ENCODE measurements at regions not wholly inside any gene's neighbourhood (a gene's known extent, or its start where the extent isn't known, plus 50 kb on each side); places are given as distances from the start of the nearest gene placed in this dataset.
"Not testable (repeated sequence)": the region's sequence is repeated elsewhere in the genome, so short reads cannot be mapped to it uniquely, and the experiment has no call there.

DNA sequence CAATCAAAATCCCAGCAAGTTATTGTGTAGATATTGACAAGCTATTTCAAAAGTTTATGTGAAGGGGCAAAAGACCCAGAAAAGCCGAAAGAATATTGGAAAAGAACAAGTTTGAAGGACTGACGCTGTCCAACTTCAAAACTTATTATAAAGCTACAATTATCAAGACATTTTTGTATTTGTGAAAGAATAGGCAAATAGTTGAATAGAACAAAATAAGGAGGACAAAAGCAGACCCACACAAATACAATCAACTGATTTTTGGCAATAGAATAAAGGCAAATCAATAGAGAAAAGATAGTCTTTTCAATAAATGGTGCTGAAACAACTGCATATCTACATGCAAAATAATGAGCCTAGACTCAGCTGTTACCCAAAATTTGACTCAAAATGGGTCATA, 807.7 kb upstream of the CDH6 start:
- H3K4me1 ChIP-seq (ENCODE audit: insufficient read depth): no peaks in the 10 kb centered on the region
- TF ChIP-seq POLR2A (IDR thresholded peaks at IDR 0.05) (no peak), EP300 (IDR thresholded peaks at IDR 0.05) (no peak)
- TF ChIP-seq, protein P1, sequence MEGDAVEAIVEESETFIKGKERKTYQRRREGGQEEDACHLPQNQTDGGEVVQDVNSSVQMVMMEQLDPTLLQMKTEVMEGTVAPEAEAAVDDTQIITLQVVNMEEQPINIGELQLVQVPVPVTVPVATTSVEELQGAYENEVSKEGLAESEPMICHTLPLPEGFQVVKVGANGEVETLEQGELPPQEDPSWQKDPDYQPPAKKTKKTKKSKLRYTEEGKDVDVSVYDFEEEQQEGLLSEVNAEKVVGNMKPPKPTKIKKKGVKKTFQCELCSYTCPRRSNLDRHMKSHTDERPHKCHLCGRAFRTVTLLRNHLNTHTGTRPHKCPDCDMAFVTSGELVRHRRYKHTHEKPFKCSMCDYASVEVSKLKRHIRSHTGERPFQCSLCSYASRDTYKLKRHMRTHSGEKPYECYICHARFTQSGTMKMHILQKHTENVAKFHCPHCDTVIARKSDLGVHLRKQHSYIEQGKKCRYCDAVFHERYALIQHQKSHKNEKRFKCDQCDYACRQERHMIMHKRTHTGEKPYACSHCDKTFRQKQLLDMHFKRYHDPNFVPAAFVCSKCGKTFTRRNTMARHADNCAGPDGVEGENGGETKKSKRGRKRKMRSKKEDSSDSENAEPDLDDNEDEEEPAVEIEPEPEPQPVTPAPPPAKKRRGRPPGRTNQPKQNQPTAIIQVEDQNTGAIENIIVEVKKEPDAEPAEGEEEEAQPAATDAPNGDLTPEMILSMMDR (IDR thresholded peaks at IDR 0.05): no peak
- intact Hi-C loops (cut with DNase I): no loop called here
- H3K27ac ChIP-seq: no peak overlapping the region
- H3K9me3 ChIP-seq: no peaks in the 10 kb centered on the region
- H3K36me3 ChIP-seq: no peaks in the 10 kb centered on the region
- 84 to 91% (median 89%) methylated on average over 2 of the region's 2 CpGs for whole genome bisulfite sequencing, 3 donors
- no peaks in the 10 kb centered on the region for H3K27me3 ChIP-seq
- DNase-seq: no peak
- H3K4me3 ChIP-seq: no peak overlapping the region

DNA sequence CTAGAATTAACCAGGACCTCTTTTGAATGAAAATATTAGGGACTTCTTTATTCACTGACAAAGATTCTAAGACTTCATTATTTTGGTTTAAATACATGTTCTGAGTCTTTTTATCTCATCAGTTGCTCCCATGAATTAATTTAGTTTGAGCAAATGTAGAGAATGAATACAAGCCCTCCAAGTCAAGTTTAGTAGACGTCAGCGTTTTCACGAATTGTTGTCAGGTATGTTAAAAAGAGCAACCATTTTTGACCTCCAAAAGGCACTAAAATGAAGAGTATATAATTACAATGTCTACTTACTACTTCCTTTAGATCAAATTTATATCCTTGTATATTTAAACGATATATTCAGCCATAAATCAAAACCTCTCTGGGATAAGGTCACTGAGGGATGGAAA, 809.3 kb upstream of the CDH6 start:
- Histone ChIP-seq H3K4me1 (ENCODE audit: insufficient read depth) (no peaks in the 10 kb centered on the region), H3K27ac (no peak overlapping the region), H3K9me3 (no peaks in the 10 kb centered on the region), H3K27me3 (no peaks in the 10 kb centered on the region), H3K4me3 (no peak overlapping the region), H3K36me3 (no peaks in the 10 kb centered on the region)
- intact Hi-C loops (cut with DNase I): no loop called here
- no peak for DNase-seq
- 81 to 86% (median 83%) methylated on average over 4 of the region's 4 CpGs for WGBS, 3 donors
- TF ChIP-seq, protein P1 (IDR thresholded peaks at IDR 0.05): no peak
- no peak for TF ChIP-seq EP300 (IDR thresholded peaks at IDR 0.05)
- no peak for TF ChIP-seq POLR2A (IDR thresholded peaks at IDR 0.05)

DNA sequence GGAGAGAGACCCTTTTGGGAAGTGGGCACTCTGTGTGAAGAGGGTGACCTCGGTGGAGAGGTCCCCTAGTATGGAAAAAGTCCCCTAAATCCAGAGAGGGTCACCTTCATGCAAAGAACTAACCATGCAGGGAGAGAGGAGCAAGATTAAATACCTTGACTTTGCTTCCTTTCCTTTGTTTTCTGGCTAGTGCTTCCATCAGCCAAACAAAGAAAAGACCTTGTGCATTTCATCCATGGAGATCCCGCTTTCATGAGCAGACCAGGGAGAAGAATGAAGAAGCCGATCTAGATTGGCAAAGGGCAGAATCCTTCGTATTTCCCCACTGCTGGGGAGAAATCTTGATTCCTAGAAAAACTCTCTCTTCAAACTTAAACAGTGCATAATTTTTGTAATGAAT, 813.3 kb upstream of the CDH6 start:
- TF ChIP-seq EP300 (IDR thresholded peaks at IDR 0.05): no peak
- TF ChIP-seq POLR2A (IDR thresholded peaks at IDR 0.05): no peak
- TF ChIP-seq, protein P1 (IDR thresholded peaks at IDR 0.05): no peak
- Histone ChIP-seq H3K27ac (no peak overlapping the region), H3K4me3 (no peak overlapping the region), H3K4me1 (ENCODE audit: insufficient read depth) (no peaks in the 10 kb centered on the region), H3K9me3 (no peaks in the 10 kb centered on the region), H3K36me3 (no peaks in the 10 kb centered on the region), H3K27me3 (no peaks in the 10 kb centered on the region)
- no peak for DNase-seq
- intact Hi-C loops (cut with DNase I): no loop called here
- 69 to 79% (median 78%) methylated on average over 4 of the region's 4 CpGs for WGBS, 3 donors

DNA sequence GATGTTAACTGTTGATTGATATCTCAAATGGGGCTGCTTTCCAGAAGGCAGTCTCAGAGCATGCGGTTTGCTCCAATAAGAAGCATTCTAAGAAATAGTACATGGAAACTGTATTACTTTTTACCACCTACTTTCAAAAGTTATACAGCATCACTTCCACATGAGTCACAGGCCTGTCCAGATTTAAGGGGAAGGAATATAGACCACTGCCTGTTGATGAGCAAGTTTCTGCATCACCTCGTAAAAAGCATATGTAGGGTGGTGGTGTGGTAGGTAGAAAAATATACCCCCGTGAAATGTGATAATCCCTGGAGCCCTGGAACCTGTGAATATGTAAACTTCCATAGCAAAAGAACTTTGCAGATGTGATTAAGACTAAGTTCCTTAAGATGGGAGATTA, 816.6 kb upstream of the CDH6 start:
- intact Hi-C loops (cut with DNase I): no loop called here
- no peak overlapping the region for H3K27ac ChIP-seq
- DNase-seq: no peak
- no peaks in the 10 kb centered on the region for H3K36me3 ChIP-seq
- TF ChIP-seq POLR2A (IDR thresholded peaks at IDR 0.05) (no peak), EP300 (IDR thresholded peaks at IDR 0.05) (no peak)
- TF ChIP-seq, protein P1 (IDR thresholded peaks at IDR 0.05): no peak
- H3K4me3 ChIP-seq: no peak overlapping the region
- 81 to 87% (median 87%) methylated on average over 3 of the region's 3 CpGs for WGBS, 3 donors
- no peaks in the 10 kb centered on the region for H3K4me1 ChIP-seq (ENCODE audit: insufficient read depth)
- no peaks in the 10 kb centered on the region for H3K27me3 ChIP-seq
- no peaks in the 10 kb centered on the region for H3K9me3 ChIP-seq

DNA sequence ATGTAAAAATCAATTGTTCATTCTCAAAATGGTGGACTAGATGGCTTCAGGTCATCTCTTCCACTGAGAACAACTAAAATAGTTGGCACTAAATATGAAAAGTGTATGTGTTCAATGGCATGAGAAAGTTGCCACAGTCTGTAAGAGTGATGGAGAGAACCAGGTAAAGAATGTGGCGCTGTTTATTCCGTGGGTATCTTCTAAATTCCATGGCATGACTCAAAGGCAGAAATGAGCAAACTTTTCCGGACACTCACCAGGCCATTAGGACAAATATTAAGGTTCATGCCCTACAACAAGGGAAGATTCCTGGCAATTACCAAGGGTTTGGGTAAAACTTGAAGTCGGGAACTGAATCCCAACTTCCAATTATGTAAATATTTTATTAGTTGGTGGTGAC, 825.4 kb upstream of the CDH6 start:
- no peak overlapping the region for H3K4me3 ChIP-seq
- H3K27ac ChIP-seq: no peak overlapping the region
- no peaks in the 10 kb centered on the region for H3K9me3 ChIP-seq
- WGBS, 3 donors: 68 to 82% (median 73%) methylated on average over 4 of the region's 4 CpGs
- no peak for DNase-seq
- intact Hi-C loops (cut with DNase I): no loop called here
- TF ChIP-seq EP300 (IDR thresholded peaks at IDR 0.05): no peak
- no peaks in the 10 kb centered on the region for H3K36me3 ChIP-seq
- H3K4me1 ChIP-seq (ENCODE audit: insufficient read depth): no peaks in the 10 kb centered on the region
- H3K27me3 ChIP-seq: no peaks in the 10 kb centered on the region

DNA sequence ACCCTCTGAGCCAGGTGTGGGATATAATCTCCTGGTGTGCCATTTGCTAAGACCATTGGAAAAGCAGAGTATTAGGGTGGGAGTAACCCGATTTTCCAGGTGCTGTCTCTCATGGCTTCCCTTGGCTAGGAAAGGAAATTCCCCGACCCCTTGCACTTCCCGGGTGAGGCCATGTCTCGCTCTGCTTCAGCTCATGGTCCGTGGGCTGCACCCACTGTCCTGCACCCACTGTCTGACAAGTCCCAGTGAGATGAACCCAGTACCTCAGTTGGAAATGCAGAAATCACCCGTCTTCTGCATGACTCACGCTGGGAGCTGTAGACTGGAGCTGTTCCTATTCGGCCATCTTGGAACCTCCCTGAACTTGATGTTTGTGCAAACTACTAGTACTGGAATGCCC, 828.5 kb upstream of the CDH6 start:
- intact Hi-C loops (cut with DNase I); H3K27ac ChIP-seq; H3K4me3 ChIP-seq; H3K9me3 ChIP-seq; DNase-seq; H3K36me3 ChIP-seq; H3K27me3 ChIP-seq; H3K4me1 ChIP-seq (ENCODE audit: insufficient read depth): not testable (repeated sequence)
- 85 to 91% (median 89%) methylated on average over 8 of the region's 8 CpGs for WGBS, 3 donors

Data from ovary (tissue), 7 donors.